ENCODE measurements at regions not wholly inside any gene's neighbourhood (a gene's known extent, or its start where the extent isn't known, plus 50 kb on each side); places are given as distances from the start of the nearest gene placed in this dataset.

- TF ChIP-seq RARB (CRISPR knock-in tag; IDR thresholded peaks at IDR 0.05) (no peak), CREB5 (CRISPR knock-in tag; IDR thresholded peaks at IDR 0.05; ENCODE audit: low read depth) (no peak), TSHZ2 (CRISPR knock-in tag; IDR thresholded peaks at IDR 0.05) (no peak), ZFP30 (CRISPR knock-in tag; IDR thresholded peaks at IDR 0.05) (no peak), PPARA (CRISPR knock-in tag; IDR thresholded peaks at IDR 0.05; ENCODE audit: borderline replicate concordance) (no peak), BACH2 (CRISPR knock-in tag; IDR thresholded peaks at IDR 0.05; ENCODE audit: borderline replicate concordance) (no peak), PATZ1 (CRISPR knock-in tag; IDR thresholded peaks at IDR 0.05; ENCODE audit: borderline replicate concordance) (no peak), OSR1 (CRISPR knock-in tag; IDR thresholded peaks at IDR 0.05) (no peak), TCF4 (CRISPR knock-in tag; IDR thresholded peaks at IDR 0.05; ENCODE audit: borderline replicate concordance) (no peak), ARNTL (CRISPR knock-in tag; IDR thresholded peaks at IDR 0.05; ENCODE audit: borderline replicate concordance, low read depth) (no peak)
Observed at GRCh38 chr18:28574175-28574574, 397.2 kb upstream of the CDH2 start.

Measured in SK-N-SH treated with all-trans-retinoic acid at 6 μM for 48 hours (cell line).